ENCODE measurements at regions not wholly inside any gene's neighbourhood (a gene's known extent, or its start where the extent isn't known, plus 50 kb on each side); places are given as distances from the start of the nearest gene placed in this dataset.

DNA sequence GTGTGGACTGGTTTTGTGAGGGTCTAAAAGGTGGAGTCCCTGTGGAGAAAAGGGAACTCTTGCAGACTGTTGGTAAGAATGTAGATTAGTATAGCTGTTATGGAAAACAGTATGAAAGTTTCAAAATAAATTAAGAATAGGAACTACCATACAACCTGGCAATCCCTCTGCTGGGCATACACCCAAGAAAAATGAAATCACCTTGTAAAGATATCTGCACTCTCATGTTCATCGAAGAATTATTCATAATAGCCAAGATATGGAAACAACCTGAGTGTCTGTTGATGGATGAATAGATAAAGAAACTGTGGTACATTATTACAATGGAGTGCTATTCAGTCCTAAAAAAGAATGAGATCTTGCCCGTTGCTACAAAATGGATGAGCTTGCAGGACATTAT, 109.6 kb downstream of the TBX19 start:
- TF ChIP-seq, protein P1, sequence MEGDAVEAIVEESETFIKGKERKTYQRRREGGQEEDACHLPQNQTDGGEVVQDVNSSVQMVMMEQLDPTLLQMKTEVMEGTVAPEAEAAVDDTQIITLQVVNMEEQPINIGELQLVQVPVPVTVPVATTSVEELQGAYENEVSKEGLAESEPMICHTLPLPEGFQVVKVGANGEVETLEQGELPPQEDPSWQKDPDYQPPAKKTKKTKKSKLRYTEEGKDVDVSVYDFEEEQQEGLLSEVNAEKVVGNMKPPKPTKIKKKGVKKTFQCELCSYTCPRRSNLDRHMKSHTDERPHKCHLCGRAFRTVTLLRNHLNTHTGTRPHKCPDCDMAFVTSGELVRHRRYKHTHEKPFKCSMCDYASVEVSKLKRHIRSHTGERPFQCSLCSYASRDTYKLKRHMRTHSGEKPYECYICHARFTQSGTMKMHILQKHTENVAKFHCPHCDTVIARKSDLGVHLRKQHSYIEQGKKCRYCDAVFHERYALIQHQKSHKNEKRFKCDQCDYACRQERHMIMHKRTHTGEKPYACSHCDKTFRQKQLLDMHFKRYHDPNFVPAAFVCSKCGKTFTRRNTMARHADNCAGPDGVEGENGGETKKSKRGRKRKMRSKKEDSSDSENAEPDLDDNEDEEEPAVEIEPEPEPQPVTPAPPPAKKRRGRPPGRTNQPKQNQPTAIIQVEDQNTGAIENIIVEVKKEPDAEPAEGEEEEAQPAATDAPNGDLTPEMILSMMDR (IDR thresholded peaks at IDR 0.05): no peak
- no peak for TF ChIP-seq POLR2A (IDR thresholded peaks at IDR 0.05)
